Parathyroid adenoma (tissue), 2 donors: ENCODE measurements at regions not wholly inside any gene's neighbourhood (a gene's known extent, or its start where the extent isn't known, plus 50 kb on each side); places are given as distances from the start of the nearest gene placed in this dataset.

Source experiments
- H2AFZ ChIP-seq: fragments of 300-600 bp; sonication (generic); one replicate; pipeline ENCODE4 v1.7.0; 2017; ENCODE audit warnings: antibody characterized with exemption, mild to moderate bottlenecking
- H3K27ac ChIP-seq: fragments of 300-600 bp; sonication (generic); one replicate; pipeline ENCODE4 v1.7.0; 2017
- H3K27me3 ChIP-seq: fragments of 300-600 bp; sonication (generic); one replicate; pipeline ENCODE4 v1.7.0; 2017; ENCODE audit warnings: low read length; ENCODE audit not compliant: control insufficient read depth, insufficient read depth
- H3K36me3 ChIP-seq: fragments of 300-600 bp; sonication (generic); one replicate; pipeline ENCODE4 v1.7.0; 2017; ENCODE audit warnings: low read length; ENCODE audit not compliant: control insufficient read depth, insufficient read depth
- H3K4me1 ChIP-seq: fragments of 300-600 bp; sonication (generic); one replicate; pipeline ENCODE4 v1.7.0; 2017; ENCODE audit warnings: control low read depth
- H3K4me2 ChIP-seq: fragments of 300-600 bp; sonication (generic); one replicate; pipeline ENCODE4 v1.7.0; 2017; ENCODE audit warnings: low read length
- H3K4me3 ChIP-seq: fragments of 300-600 bp; sonication (generic); one replicate; pipeline ENCODE4 v1.7.0; 2017; ENCODE audit warnings: low read depth, low read length
- H3K79me2 ChIP-seq: fragments of 300-600 bp; sonication (generic); one replicate; pipeline ENCODE4 v1.7.0; 2017; ENCODE audit warnings: control low read depth
- H3K9ac ChIP-seq: fragments of 300-600 bp; sonication (generic); one replicate; pipeline ENCODE4 v1.7.0; 2017; ENCODE audit warnings: mild to moderate bottlenecking
- H3K9me3 ChIP-seq: fragments of 300-600 bp; sonication (generic); one replicate; pipeline ENCODE4 v1.7.0; 2017; ENCODE audit warnings: low read length; ENCODE audit not compliant: control insufficient read depth
- CTCF ChIP-seq: fragments of 300-600 bp; sonication (generic); IDR thresholded peaks from one replicate; pipeline ENCODE4 v1.7.0; 2017; ENCODE audit warnings: antibody characterized with exemption, mild to moderate bottlenecking
- donor health status: primary hyperparathyroidism.

DNA sequence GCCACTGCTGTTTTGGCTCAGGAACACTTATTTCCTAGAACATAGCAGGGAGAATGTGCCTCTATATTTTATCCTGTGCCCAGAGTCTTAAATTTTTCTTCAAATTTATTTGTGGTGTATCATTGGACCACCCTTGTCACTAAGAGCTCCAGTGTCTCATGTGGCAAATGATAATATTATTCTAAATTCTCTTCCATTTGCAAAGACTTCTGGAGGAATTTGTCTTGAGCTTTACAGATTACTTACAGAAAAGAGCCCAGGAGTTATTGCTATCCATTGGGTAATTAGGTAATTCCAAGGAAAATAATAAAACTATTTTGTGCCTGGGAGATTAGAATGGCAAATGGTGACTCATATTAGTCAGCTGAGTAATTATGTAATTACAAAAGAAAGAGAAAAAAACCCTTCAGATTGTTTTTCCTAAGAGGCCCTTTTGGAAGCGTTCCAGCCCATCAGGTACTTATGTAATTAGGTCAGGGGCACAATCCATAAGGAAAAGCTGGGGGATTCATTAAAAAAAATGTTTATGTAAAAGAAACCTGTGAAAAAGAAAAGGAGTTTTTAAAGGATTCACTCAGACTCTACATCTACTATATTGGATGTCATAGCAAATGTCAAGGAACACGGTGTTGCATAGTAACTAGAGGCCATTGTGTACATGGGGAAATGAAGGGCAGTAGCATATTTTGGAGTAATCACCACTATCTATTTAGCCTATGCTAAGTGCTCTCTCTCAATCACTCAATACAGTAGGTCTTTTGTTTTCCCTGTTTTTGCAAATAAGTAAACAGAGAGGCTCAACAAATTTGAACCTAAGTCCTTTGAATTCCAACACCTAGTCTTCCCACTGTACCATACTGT lies 380.9 kb upstream of the RARB start:
- no peak overlapping the region for H3K4me2 ChIP-seq
- no peaks in the 10 kb centered on the region for H3K9me3 ChIP-seq
- H3K27me3 ChIP-seq, result no peaks in the 10 kb centered on the region
- H3K27ac ChIP-seq, result no peak overlapping the region
- H3K79me2 ChIP-seq, result no peaks in the 10 kb centered on the region
- no peaks in the 10 kb centered on the region for H3K36me3 ChIP-seq
- H2AFZ ChIP-seq, result no peak overlapping the region
- no peaks in the 10 kb centered on the region for H3K4me1 ChIP-seq
- H3K9ac ChIP-seq, result no peak overlapping the region
- no peak for TF ChIP-seq CTCF
- no peak overlapping the region for H3K4me3 ChIP-seq

- Histone ChIP-seq H2AFZ (no peak overlapping the region), H3K27ac (no peak overlapping the region), H3K4me2 (no peak overlapping the region), H3K36me3 (no peaks in the 10 kb centered on the region), H3K4me3 (no peak overlapping the region), H3K27me3 (no peaks in the 10 kb centered on the region), H3K9me3 (no peaks in the 10 kb centered on the region), H3K4me1 (no peaks in the 10 kb centered on the region), H3K79me2 (no peaks in the 10 kb centered on the region), H3K9ac (no peak overlapping the region)
- no peak for TF ChIP-seq CTCF
These were observed 378.8 kb upstream of the RARB start for GRCh38 chr3:25049304-25049703.

DNA sequence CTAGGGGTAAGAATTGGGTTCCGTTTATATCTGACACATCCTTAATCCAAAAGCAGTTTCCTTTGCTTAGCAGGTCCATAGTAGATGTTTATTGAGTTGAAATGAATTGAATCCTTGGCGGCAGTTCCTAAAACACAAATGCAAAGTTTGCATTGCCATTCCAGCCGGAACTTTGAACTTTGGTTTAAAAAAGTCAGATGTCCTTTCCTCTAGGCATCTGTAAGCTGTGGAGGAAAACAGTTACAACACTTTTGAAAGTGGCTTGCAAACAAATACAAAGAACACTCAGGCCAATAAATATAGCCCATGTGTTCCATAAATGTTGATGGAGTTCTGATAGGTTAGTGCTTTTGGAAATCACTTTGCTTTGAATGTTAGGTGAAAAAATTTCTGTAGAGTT lies 374.7 kb upstream of the RARB start:
- Histone ChIP-seq H3K36me3 (no peaks in the 10 kb centered on the region), H3K79me2 (no peaks in the 10 kb centered on the region), H3K27me3 (no peaks in the 10 kb centered on the region), H3K27ac (no peak overlapping the region), H3K4me2 (no peak overlapping the region), H3K9ac (no peak overlapping the region), H3K9me3 (no peaks in the 10 kb centered on the region), H3K4me3 (no peak overlapping the region), H2AFZ (no peak overlapping the region), H3K4me1 (no peaks in the 10 kb centered on the region)
- TF ChIP-seq CTCF, result no peak

DNA sequence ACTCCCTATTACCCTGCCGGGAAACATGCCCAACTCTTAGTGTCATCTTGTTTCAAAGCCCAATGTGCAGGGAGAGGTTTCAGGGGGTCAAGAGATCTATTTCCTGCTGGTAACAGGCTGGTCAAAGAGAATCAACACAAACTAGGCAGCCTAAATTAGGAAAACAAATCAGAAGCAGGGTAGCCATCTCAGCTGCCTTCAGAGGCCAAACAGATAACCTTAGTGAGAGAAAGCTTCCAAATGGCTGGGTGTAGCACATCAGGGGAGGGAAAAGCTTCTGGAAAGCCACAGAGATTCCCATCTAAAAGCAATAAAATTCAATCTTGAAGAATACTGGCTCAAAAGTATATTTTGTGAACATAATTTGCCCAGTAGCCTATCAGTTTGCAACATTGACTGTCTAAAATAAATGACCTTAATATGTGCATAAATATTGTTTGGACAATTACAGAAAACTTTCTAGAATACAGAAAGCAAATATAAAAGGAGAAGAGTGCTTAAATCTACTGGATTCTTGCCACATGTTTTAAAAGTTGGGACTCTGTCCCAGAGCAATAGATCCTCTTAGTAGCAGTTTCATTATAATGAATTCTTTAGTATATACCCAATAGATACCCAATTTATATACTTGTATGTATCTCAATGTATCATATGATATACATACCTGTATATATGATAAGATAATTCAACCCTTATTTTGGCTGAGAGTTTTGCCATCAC lies 371.9 kb upstream of the RARB start:
- Histone ChIP-seq H3K27me3 (no peaks in the 10 kb centered on the region), H2AFZ (no peak overlapping the region), H3K9me3 (no peaks in the 10 kb centered on the region), H3K4me3 (no peak overlapping the region), H3K79me2 (no peaks in the 10 kb centered on the region), H3K4me1 (no peaks in the 10 kb centered on the region), H3K4me2 (no peak overlapping the region), H3K36me3 (no peaks in the 10 kb centered on the region), H3K9ac (no peak overlapping the region), H3K27ac (no peak overlapping the region)
- TF ChIP-seq CTCF, result no peak
